ENCODE measurements at regions not wholly inside any gene's neighbourhood (a gene's known extent, or its start where the extent isn't known, plus 50 kb on each side); places are given as distances from the start of the nearest gene placed in this dataset.

GRCh38 chr9:30519166-30519565 is 1865.3 kb upstream of the ACO1 start:
- no peak overlapping the region for H3K4me2 ChIP-seq (ENCODE audit: low read depth, low read length, poor library complexity, severe bottlenecking)
- no peaks in the 10 kb centered on the region for H3K79me2 ChIP-seq (ENCODE audit: insufficient read depth, low read length)
- H2AFZ ChIP-seq (ENCODE audit: low read length): no peak overlapping the region
- no peaks in the 10 kb centered on the region for H3K27me3 ChIP-seq (ENCODE audit: insufficient read depth, low read length, poor library complexity, severe bottlenecking)
- H3K36me3 ChIP-seq (ENCODE audit: insufficient read depth, low read length): no peaks in the 10 kb centered on the region
- no peak overlapping the region for H3K4me3 ChIP-seq (ENCODE audit: low read length, poor library complexity, severe bottlenecking)
- H3K9me2 ChIP-seq (replicated peaks; ENCODE audit: low read depth, low read length): no peaks in the 10 kb centered on the region
- H3K4me1 ChIP-seq (ENCODE audit: insufficient read depth, low read length, poor library complexity, severe bottlenecking): no peaks in the 10 kb centered on the region
- no peaks in the 10 kb centered on the region for H3F3A ChIP-seq (ENCODE audit: low read depth)
- H3K9me3 ChIP-seq (ENCODE audit: insufficient read depth, low read depth, low read length): no peaks in the 10 kb centered on the region
- H3K9ac ChIP-seq (ENCODE audit: low read depth, low read length, poor library complexity, severe bottlenecking): no peak overlapping the region
- H4K20me1 ChIP-seq (ENCODE audit: insufficient read depth, low read length, poor library complexity, severe bottlenecking): no peaks in the 10 kb centered on the region
- TF ChIP-seq EZH2phosphoT487 (IDR thresholded peaks at IDR 0.05; ENCODE audit: borderline replicate concordance): no peak
- no peak for TF ChIP-seq CTCF (conservative IDR thresholded peaks at IDR 0.05; ENCODE audit: low read length)

- H3K27me3 ChIP-seq (ENCODE audit: insufficient read depth, low read length, poor library complexity, severe bottlenecking): no peaks in the 10 kb centered on the region
Measured at GRCh38 chr9:30519756-30520155, 1864.7 kb upstream of the ACO1 start.

GRCh38 chr9:30522061-30522460 is 1862.4 kb upstream of the ACO1 start:
- no peaks in the 10 kb centered on the region for H3K4me1 ChIP-seq (ENCODE audit: insufficient read depth, low read length, poor library complexity, severe bottlenecking)

More at GRCh38 chr9:30519756-30520155, 1864.7 kb upstream of the ACO1 start:
- Histone ChIP-seq H3F3A (ENCODE audit: low read depth) (no peaks in the 10 kb centered on the region), H3K36me3 (ENCODE audit: insufficient read depth, low read length) (no peaks in the 10 kb centered on the region), H2AFZ (ENCODE audit: low read length) (no peak overlapping the region), H3K4me2 (ENCODE audit: low read depth, low read length, poor library complexity, severe bottlenecking) (no peak overlapping the region), H3K9me2 (replicated peaks; ENCODE audit: low read depth, low read length) (no peaks in the 10 kb centered on the region), H3K4me3 (ENCODE audit: low read length, poor library complexity, severe bottlenecking) (no peak overlapping the region), H4K20me1 (ENCODE audit: insufficient read depth, low read length, poor library complexity, severe bottlenecking) (no peaks in the 10 kb centered on the region), H3K9ac (ENCODE audit: low read depth, low read length, poor library complexity, severe bottlenecking) (no peak overlapping the region), H3K4me1 (ENCODE audit: insufficient read depth, low read length, poor library complexity, severe bottlenecking) (no peaks in the 10 kb centered on the region), H3K9me3 (ENCODE audit: insufficient read depth, low read depth, low read length) (no peaks in the 10 kb centered on the region), H3K79me2 (ENCODE audit: insufficient read depth, low read length) (no peaks in the 10 kb centered on the region)
- no peak for TF ChIP-seq EZH2phosphoT487 (IDR thresholded peaks at IDR 0.05; ENCODE audit: borderline replicate concordance)

More at GRCh38 chr9:30522061-30522460, 1862.4 kb upstream of the ACO1 start:
- H2AFZ ChIP-seq (ENCODE audit: low read length): no peak overlapping the region
- H3K79me2 ChIP-seq (ENCODE audit: insufficient read depth, low read length): no peaks in the 10 kb centered on the region
- H3K9ac ChIP-seq (ENCODE audit: low read depth, low read length, poor library complexity, severe bottlenecking): no peak overlapping the region
- no peaks in the 10 kb centered on the region for H4K20me1 ChIP-seq (ENCODE audit: insufficient read depth, low read length, poor library complexity, severe bottlenecking)
- H3K9me3 ChIP-seq (ENCODE audit: insufficient read depth, low read depth, low read length): no peaks in the 10 kb centered on the region
- H3K9me2 ChIP-seq (replicated peaks; ENCODE audit: low read depth, low read length): no peaks in the 10 kb centered on the region
- no peaks in the 10 kb centered on the region for H3K36me3 ChIP-seq (ENCODE audit: insufficient read depth, low read length)
- TF ChIP-seq CTCF (conservative IDR thresholded peaks at IDR 0.05; ENCODE audit: low read length): no peak
- TF ChIP-seq EZH2phosphoT487 (IDR thresholded peaks at IDR 0.05; ENCODE audit: borderline replicate concordance): no peak
- H3K27me3 ChIP-seq (ENCODE audit: insufficient read depth, low read length, poor library complexity, severe bottlenecking): no peaks in the 10 kb centered on the region
- H3K4me3 ChIP-seq (ENCODE audit: low read length, poor library complexity, severe bottlenecking): no peak overlapping the region
- no peak overlapping the region for H3K4me2 ChIP-seq (ENCODE audit: low read depth, low read length, poor library complexity, severe bottlenecking)
- H3F3A ChIP-seq (ENCODE audit: low read depth): no peaks in the 10 kb centered on the region

Measured in Loucy (cell line).